Adrenal gland (tissue), 5 donors: ENCODE measurements at regions not wholly inside any gene's neighbourhood (a gene's known extent, or its start where the extent isn't known, plus 50 kb on each side); places are given as distances from the start of the nearest gene placed in this dataset.

Experiments used
- POLR2A ChIP-seq, 2 donors: fragments of 450-650 bp; IDR thresholded peaks; one replicate each; pipeline ENCODE4 v1.6.1; 2017; ENCODE audit warnings: antibody characterized with exemption in 2 of 2, mild to moderate bottlenecking in 2 of 2, moderate library complexity in 1 of 2
- TF ChIP-seq, protein P1 (sequence below), 6 experiments: fragments of 450-650 bp in 4 of 6; fragments of 200-600 bp in 2 of 6; sonication (generic) in 1 of 6; IDR thresholded peaks; 1 replicate in 5 of 6; 2 replicates in 1 of 6; pipeline versions ENCODE4 v1.5.1 to v1.8.0; 2016 to 2021; ENCODE audit warnings: antibody characterized with exemption in 6 of 6, mild to moderate bottlenecking in 2 of 6, moderate library complexity in 1 of 6
- donor health status: DM: no; HTN: no; CAD: no.

DNA sequence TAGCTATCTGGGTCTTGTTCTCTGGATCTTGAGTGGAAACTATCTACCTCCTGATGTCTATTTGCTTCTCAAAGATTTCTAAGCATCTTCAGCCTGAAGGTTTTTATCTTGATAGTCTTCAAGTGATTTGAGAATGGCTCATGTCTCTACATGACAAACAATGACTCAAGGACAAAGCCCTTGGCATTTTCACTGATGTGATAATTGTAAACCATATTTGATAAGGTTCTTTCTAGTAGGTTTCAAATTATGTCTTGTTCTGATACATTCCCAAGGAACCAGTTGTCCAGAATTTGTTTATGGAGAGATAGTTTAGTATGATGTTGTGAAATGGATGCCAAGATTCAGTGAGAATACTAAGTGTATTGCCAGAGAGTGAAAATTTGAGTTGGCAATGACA is 1079.3 kb upstream of the CDH9 start:
- no peak for TF ChIP-seq POLR2A (IDR thresholded peaks at IDR 0.05)
- TF ChIP-seq, protein P1, sequence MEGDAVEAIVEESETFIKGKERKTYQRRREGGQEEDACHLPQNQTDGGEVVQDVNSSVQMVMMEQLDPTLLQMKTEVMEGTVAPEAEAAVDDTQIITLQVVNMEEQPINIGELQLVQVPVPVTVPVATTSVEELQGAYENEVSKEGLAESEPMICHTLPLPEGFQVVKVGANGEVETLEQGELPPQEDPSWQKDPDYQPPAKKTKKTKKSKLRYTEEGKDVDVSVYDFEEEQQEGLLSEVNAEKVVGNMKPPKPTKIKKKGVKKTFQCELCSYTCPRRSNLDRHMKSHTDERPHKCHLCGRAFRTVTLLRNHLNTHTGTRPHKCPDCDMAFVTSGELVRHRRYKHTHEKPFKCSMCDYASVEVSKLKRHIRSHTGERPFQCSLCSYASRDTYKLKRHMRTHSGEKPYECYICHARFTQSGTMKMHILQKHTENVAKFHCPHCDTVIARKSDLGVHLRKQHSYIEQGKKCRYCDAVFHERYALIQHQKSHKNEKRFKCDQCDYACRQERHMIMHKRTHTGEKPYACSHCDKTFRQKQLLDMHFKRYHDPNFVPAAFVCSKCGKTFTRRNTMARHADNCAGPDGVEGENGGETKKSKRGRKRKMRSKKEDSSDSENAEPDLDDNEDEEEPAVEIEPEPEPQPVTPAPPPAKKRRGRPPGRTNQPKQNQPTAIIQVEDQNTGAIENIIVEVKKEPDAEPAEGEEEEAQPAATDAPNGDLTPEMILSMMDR (IDR thresholded peaks at IDR 0.05) = no peak
